ENCODE measurements at regions not wholly inside any gene's neighbourhood (a gene's known extent, or its start where the extent isn't known, plus 50 kb on each side); places are given as distances from the start of the nearest gene placed in this dataset.

DNA sequence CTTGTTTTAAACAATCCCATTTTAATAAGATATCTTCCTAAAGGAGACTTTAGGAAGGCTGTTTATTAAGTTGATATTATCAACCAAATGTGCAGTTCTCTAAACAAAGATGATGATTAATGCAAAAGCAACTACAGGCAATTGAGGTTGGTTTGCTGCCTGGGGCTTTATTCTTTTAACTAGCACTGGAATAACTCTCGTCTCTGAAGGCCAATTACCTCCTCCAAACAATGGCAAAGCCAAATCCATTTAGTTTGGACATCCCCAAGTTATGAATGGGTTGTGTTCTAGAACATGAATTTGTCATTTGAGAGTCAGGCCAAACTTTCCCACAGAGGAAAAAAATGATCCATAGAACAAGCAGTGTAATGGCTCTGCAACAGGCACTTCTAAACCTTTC, 114.1 kb downstream of the SLC16A9 start:
- H3K27ac Mint-ChIP-seq, result no peak overlapping the region
- H3K4me1 Mint-ChIP-seq, result peaks cover 13% of the 10 kb centered on the region
- DNase-seq (ENCODE audit: low spot score in 2 of 2, unreplicated experiment in 2 of 2), result no peak
- H3K4me3 Mint-ChIP-seq, result no peak overlapping the region
- H3K36me3 Mint-ChIP-seq, result no peaks in the 10 kb centered on the region
- no peaks in the 10 kb centered on the region for H3K9me3 Mint-ChIP-seq
- H3K27me3 Mint-ChIP-seq (ENCODE audit: low read depth), result peaks cover 11% of the 10 kb centered on the region
- TF ChIP-seq, protein P1, sequence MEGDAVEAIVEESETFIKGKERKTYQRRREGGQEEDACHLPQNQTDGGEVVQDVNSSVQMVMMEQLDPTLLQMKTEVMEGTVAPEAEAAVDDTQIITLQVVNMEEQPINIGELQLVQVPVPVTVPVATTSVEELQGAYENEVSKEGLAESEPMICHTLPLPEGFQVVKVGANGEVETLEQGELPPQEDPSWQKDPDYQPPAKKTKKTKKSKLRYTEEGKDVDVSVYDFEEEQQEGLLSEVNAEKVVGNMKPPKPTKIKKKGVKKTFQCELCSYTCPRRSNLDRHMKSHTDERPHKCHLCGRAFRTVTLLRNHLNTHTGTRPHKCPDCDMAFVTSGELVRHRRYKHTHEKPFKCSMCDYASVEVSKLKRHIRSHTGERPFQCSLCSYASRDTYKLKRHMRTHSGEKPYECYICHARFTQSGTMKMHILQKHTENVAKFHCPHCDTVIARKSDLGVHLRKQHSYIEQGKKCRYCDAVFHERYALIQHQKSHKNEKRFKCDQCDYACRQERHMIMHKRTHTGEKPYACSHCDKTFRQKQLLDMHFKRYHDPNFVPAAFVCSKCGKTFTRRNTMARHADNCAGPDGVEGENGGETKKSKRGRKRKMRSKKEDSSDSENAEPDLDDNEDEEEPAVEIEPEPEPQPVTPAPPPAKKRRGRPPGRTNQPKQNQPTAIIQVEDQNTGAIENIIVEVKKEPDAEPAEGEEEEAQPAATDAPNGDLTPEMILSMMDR (IDR thresholded peaks at IDR 0.05; ENCODE audit: unreplicated experiment), result no peak

GRCh38 chr10:59593768-59594167, 115.9 kb downstream of the SLC16A9 start:
- no peak overlapping the region for H3K4me3 Mint-ChIP-seq
- H3K27ac Mint-ChIP-seq, result no peak overlapping the region
- peaks cover 6% of the 10 kb centered on the region for H3K4me1 Mint-ChIP-seq
- no peaks in the 10 kb centered on the region for H3K9me3 Mint-ChIP-seq
- no peak for DNase-seq (ENCODE audit: low spot score in 2 of 2, unreplicated experiment in 2 of 2)
- no peaks in the 10 kb centered on the region for H3K36me3 Mint-ChIP-seq
- TF ChIP-seq, protein P1 (IDR thresholded peaks at IDR 0.05; ENCODE audit: unreplicated experiment), result no peak
- peaks cover 14% of the 10 kb centered on the region for H3K27me3 Mint-ChIP-seq (ENCODE audit: low read depth)

- no peaks in the 10 kb centered on the region for H3K9me3 Mint-ChIP-seq
- H3K27me3 Mint-ChIP-seq (ENCODE audit: low read depth), result peaks cover 14% of the 10 kb centered on the region
- TF ChIP-seq, protein P1 (IDR thresholded peaks at IDR 0.05; ENCODE audit: unreplicated experiment), result no peak
- H3K4me3 Mint-ChIP-seq, result no peak overlapping the region
- no peak overlapping the region for H3K27ac Mint-ChIP-seq
- H3K4me1 Mint-ChIP-seq, result no peaks in the 10 kb centered on the region
- no peaks in the 10 kb centered on the region for H3K36me3 Mint-ChIP-seq
- no peak for DNase-seq (ENCODE audit: low spot score in 2 of 2, unreplicated experiment in 2 of 2)
Measured at GRCh38 chr10:59589796-59590195, 119.9 kb downstream of the SLC16A9 start.

- TF ChIP-seq, protein P1 (IDR thresholded peaks at IDR 0.05; ENCODE audit: unreplicated experiment), result no peak
- Mint-ChIP-seq H3K4me1 (no peaks in the 10 kb centered on the region), H3K36me3 (no peaks in the 10 kb centered on the region), H3K4me3 (no peak overlapping the region), H3K27me3 (ENCODE audit: low read depth) (peaks cover 12% of the 10 kb centered on the region), H3K27ac (no peak overlapping the region), H3K9me3 (no peaks in the 10 kb centered on the region)
- DNase-seq (ENCODE audit: low spot score in 2 of 2, unreplicated experiment in 2 of 2), result no peak
Measured at GRCh38 chr10:59588791-59589190, 120.9 kb downstream of the SLC16A9 start.

DNA sequence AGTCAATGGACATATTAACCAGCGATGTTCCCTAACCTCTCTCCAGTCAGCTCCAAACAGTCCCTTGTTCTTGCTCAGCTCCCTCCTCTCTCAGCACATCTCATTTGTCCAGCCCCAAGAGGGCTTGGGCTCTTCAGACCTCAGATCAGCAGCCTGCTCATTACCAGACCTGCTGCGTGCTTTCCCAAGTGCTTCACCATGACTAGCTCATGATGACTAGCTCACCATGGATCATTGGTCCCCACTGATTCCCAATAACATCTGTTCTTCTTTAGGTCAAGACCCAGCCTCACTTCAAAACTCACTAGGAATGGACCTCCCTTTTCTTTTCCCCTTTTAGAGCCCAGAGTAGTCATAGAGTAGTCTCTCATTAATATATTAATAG, 121.9 kb downstream of the SLC16A9 start:
- H3K27me3 Mint-ChIP-seq (ENCODE audit: low read depth), result peaks cover 8% of the 10 kb centered on the region
- H3K4me1 Mint-ChIP-seq, result no peaks in the 10 kb centered on the region
- no peak for DNase-seq (ENCODE audit: low spot score in 2 of 2, unreplicated experiment in 2 of 2)
- H3K36me3 Mint-ChIP-seq, result no peaks in the 10 kb centered on the region
- no peak overlapping the region for H3K4me3 Mint-ChIP-seq
- H3K9me3 Mint-ChIP-seq, result no peaks in the 10 kb centered on the region
- no peak overlapping the region for H3K27ac Mint-ChIP-seq
- TF ChIP-seq, protein P1 (IDR thresholded peaks at IDR 0.05; ENCODE audit: unreplicated experiment), result no peak

Measured in mesothelial cell of epicardium (in vitro differentiated cells).